Amniotic stem cell (primary cell): ENCODE measurements at regions not wholly inside any gene's neighbourhood (a gene's known extent, or its start where the extent isn't known, plus 50 kb on each side); places are given as distances from the start of the nearest gene placed in this dataset.
"Not testable (repeated sequence)": the region's sequence is repeated elsewhere in the genome, so short reads cannot be mapped to it uniquely, and the experiment has no call there.

ENCODE experiments used
- DNase-seq: peaks from one replicate; lab custom pipeline; 2025; lab: John Stamatoyannopoulos, UW

GRCh38 chr12:73964641-73965040, 573.0 kb upstream of the ATXN7L3B start:
- DNase-seq, result no peak

- DNase-seq, result no peak
Measured at GRCh38 chr12:73973486-73973885, 564.1 kb upstream of the ATXN7L3B start.

- DNase-seq, result no peak
Measured at GRCh38 chr12:73984552-73984951, 553.1 kb upstream of the ATXN7L3B start.

- no peak for DNase-seq
Measured at GRCh38 chr12:73991138-73991537, 546.5 kb upstream of the ATXN7L3B start.

- no peak for DNase-seq
Measured at GRCh38 chr12:73998894-73999293, 538.7 kb upstream of the ATXN7L3B start.

GRCh38 chr12:74015118-74015517, 522.5 kb upstream of the ATXN7L3B start:
- DNase-seq, result no peak

- DNase-seq, result not testable (repeated sequence)
Measured at GRCh38 chr12:74016324-74016723, 521.3 kb upstream of the ATXN7L3B start.

GRCh38 chr12:74018849-74019248, 518.8 kb upstream of the ATXN7L3B start:
- no peak for DNase-seq

GRCh38 chr12:74021937-74022336, 515.7 kb upstream of the ATXN7L3B start:
- DNase-seq, result peak; percentile 20

- no peak for DNase-seq
Measured at GRCh38 chr12:74031045-74031444, 506.6 kb upstream of the ATXN7L3B start.

- DNase-seq, result no peak
Measured at GRCh38 chr12:74033531-74033930, 504.1 kb upstream of the ATXN7L3B start.

GRCh38 chr12:74039138-74039537, 498.5 kb upstream of the ATXN7L3B start:
- not testable (repeated sequence) for DNase-seq

GRCh38 chr12:74043343-74043742, 494.3 kb upstream of the ATXN7L3B start:
- DNase-seq, result peak; percentile 82

- no peak for DNase-seq
Measured at GRCh38 chr12:74049348-74049747, 488.3 kb upstream of the ATXN7L3B start.

GRCh38 chr12:74051848-74052247, 485.8 kb upstream of the ATXN7L3B start:
- no peak for DNase-seq

GRCh38 chr12:74066476-74066875, 471.2 kb upstream of the ATXN7L3B start:
- no peak for DNase-seq

GRCh38 chr12:74071182-74071581, 466.5 kb upstream of the ATXN7L3B start:
- no peak for DNase-seq

- DNase-seq, result no peak
Measured at GRCh38 chr12:74076918-74077317, 460.7 kb upstream of the ATXN7L3B start.

- DNase-seq, result no peak
Measured at GRCh38 chr12:74105434-74105833, 432.2 kb upstream of the ATXN7L3B start.

GRCh38 chr12:74108729-74109128, 428.9 kb upstream of the ATXN7L3B start:
- no peak for DNase-seq

- DNase-seq, result no peak
Measured at GRCh38 chr12:74111688-74112360, 425.8 kb upstream of the ATXN7L3B start.

- no peak for DNase-seq
Measured at GRCh38 chr12:74119811-74120362, 417.7 kb upstream of the ATXN7L3B start.

GRCh38 chr12:74120644-74121043, 417.0 kb upstream of the ATXN7L3B start:
- no peak for DNase-seq

GRCh38 chr12:74129702-74130101, 407.9 kb upstream of the ATXN7L3B start:
- no peak for DNase-seq
